GM21576 (cell line): ENCODE measurements at regions not wholly inside any gene's neighbourhood (a gene's known extent, or its start where the extent isn't known, plus 50 kb on each side); places are given as distances from the start of the nearest gene placed in this dataset.
"Not testable (repeated sequence)": the region's sequence is repeated elsewhere in the genome, so short reads cannot be mapped to it uniquely, and the experiment has no call there.

Source experiments
- ATAC-seq: cut with Tn5 transposase; IDR thresholded peaks from one replicate; pipeline ENCODE4 v1.9.1; 2021; ENCODE audit warnings: mild to moderate bottlenecking, moderate library complexity; ENCODE audit not compliant: unreplicated experiment

GRCh38 chr13:73815796-73816195 lies 318.4 kb downstream of the KLF12 start:
- ATAC-seq, result no peak

GRCh38 chr13:73810647-73811046 lies 323.6 kb downstream of the KLF12 start:
- ATAC-seq, result no peak

DNA sequence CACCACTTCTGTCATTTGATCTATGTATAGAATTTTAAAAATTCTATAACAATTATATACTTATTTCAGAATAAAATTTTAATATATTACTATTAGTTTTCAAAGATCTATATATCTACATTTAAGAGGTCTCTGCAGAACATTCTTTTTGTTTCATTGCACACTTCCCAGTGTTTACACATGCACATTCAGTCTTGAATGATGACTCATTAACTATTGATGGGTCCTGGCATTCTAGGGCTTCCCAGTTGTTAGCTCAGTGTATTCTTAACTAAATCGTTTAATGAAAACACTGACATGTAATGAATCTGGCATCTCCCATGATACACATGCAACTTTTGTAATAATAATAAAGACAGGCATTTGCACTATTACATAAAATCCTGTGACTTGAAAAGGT lies 324.6 kb downstream of the KLF12 start:
- ATAC-seq, result no peak

DNA sequence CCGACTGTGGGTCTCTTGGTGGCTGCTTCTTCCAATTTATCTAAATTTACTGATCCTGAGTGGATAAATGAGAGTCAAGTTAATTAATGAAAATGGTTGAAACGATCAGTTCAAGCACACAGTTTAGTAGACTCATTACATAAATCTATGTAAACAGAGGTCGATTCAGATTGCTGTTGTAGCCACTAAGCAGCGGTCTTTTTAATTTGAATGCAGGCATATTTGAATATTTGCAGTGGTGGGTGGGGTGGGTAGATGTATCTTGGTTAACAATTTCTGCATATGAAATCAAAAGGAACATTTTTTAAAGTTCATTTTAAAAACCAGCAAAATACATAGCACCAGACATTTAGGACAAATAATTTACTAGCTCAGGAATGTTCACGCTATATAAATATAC lies 325.9 kb downstream of the KLF12 start:
- no peak for ATAC-seq

GRCh38 chr13:73805326-73805958 lies 328.8 kb downstream of the KLF12 start:
- ATAC-seq, result not testable (repeated sequence)

- ATAC-seq, result no peak
These were observed 330.2 kb downstream of the KLF12 start for GRCh38 chr13:73803997-73804396.

DNA sequence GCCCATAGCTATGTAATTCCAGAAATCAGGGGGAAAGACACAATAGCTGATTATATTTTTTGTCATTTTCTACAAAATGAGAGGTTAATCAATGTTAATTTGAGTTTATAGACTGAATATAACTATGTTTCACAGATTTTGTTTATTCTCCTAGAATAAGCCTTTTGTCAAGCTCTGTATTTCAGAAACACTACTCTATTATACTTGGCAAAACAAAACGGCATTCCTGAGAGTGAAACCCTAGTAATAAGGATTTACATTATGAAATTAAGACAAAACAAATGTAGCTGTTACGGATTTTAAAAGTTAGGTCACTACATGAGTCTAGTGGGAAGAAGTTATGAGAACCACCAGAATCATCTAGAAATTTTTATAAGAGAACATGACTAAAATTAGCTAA lies 334.2 kb downstream of the KLF12 start:
- ATAC-seq, result no peak

- no peak for ATAC-seq
These were observed 339.4 kb downstream of the KLF12 start for GRCh38 chr13:73794755-73795154.

- no peak for ATAC-seq
These were observed 340.8 kb downstream of the KLF12 start for GRCh38 chr13:73793361-73793760.

DNA sequence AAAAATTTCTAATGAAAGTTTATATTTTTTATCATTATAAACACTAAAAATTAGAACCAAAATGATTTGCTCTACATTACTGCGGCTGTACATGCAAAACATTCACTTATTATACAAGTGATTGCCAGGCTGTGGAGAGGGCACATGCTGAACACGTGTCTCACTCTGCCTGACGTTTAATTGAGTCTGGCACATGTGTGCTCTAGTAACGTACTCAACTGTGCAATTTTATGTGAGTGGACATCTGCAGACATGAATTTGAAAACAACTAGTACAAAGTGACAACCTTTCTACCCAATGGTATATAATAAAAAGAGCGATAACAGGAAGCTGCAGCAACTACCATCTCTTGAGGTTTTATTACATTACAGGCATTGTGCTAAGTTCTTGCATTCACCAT lies 341.4 kb downstream of the KLF12 start:
- ATAC-seq, result no peak

DNA sequence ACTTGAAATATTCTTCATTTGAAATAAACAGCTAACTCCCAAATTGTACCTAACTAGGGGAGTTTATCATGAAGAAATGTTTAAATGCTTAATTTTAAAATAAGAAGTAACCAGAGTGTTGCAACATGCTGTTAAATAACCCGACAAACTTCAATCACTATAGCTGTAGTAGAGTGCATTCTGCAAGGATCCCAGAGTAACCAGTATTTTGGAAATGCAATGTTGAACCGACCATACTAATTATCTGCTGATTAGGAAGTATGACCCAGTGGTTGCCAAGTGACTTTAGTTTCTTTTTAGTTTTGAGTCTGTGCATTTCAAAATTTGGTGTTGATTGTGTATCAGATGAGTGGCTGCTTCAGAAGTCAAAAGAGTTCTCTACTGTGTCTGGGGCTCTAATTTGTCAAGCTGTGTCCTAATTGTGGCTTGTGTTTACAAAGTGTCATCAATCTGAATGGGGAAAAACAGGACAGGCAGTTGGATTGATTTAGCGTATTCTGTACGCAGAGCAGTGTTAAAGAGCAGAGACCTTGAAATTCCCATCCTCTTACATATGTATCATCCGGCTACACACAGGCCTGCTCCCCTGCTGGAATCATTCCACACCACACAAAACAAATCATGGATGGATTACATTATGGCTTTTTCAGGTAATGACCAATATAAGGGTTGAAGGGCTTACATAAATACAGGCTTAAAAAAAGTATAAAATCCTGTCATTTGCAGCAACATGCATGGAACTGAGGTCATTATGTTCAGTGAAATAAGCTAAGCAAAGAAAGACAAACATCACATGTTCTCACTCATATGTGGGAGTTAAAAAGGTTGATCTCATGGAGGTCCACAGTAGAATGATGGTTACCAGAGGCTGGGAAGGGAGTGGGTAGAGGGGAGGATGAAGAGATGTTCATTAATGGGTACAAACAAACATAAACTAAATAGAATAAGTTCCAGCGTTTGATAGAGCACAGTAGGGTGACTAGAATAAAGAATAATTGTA lies 351.5 kb downstream of the KLF12 start:
- no peak for ATAC-seq

DNA sequence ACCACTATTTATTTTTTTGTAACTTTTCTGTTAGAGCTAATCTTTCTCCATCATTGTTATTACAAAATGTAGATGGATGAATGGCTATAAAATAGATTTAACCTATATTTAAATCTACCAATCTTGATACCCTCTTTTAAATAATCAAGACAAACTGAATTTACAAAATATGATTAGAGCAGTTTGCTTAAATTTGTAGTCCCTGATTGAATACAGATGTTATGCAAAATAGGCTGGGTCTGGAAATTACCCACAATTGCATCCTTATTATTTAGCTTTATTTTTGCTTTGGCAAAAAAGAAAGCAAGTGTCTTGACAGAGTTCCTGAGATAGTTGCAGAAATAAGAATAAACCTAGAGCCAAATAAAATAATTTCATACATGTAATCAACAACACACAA lies 352.8 kb downstream of the KLF12 start:
- ATAC-seq, result no peak

GRCh38 chr13:73779881-73780280 lies 354.3 kb downstream of the KLF12 start:
- no peak for ATAC-seq

- ATAC-seq, result no peak
These were observed 355.9 kb downstream of the KLF12 start for GRCh38 chr13:73778242-73778864.

DNA sequence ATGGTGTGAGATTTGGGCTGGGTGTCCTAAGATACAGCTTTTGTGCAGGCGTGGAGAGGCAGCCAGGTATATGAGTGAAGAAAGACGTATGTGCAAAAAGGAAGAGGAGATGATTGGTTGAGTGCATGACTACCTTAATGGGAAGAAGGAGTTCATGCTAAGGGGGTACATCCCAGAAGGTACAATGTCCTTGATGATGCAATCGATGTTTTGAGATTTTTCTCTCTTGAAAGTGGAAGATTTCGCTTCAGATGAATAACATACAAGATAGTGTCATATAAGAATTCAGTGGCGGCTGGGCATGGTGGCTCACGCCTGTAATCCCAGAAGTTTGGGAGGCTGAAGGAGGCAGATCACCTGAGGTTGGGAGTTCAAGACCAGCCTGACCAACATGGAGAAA lies 357.1 kb downstream of the KLF12 start:
- no peak for ATAC-seq

DNA sequence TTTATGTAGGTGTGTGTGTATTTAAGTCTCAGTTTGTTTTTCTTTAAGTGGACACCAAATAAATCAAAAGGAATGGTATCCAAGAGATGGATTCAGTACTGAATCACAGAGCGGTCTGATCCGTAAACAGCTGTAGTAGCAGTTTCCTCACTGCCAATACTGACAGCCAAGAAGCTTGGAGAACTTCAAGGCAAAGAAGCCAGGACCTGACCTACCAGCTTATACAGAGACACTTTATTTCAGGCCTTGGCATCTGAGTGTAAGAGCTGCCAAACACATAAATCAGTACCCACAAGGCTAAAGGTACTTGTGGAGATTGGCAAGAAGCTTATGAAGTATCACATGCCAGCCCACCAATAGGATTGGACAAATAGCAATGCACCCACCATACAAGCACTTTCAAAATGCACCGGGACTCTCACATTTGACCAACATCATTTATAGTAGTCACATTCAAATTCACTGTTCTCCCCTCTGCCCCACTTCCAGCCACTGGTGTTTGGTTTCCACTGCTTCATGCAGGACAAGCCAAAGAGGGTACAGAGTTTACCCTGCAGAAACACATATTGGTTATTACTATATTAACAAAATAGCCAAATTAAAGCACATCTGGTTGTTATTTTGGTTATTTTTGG lies 357.9 kb downstream of the KLF12 start:
- ATAC-seq, result no peak

GRCh38 chr13:73773168-73773549 lies 361.0 kb downstream of the KLF12 start:
- no peak for ATAC-seq

GRCh38 chr13:73772449-73773167 lies 361.6 kb downstream of the KLF12 start:
- no peak for ATAC-seq

- no peak for ATAC-seq
These were observed 366.4 kb downstream of the KLF12 start for GRCh38 chr13:73767747-73768315.

DNA sequence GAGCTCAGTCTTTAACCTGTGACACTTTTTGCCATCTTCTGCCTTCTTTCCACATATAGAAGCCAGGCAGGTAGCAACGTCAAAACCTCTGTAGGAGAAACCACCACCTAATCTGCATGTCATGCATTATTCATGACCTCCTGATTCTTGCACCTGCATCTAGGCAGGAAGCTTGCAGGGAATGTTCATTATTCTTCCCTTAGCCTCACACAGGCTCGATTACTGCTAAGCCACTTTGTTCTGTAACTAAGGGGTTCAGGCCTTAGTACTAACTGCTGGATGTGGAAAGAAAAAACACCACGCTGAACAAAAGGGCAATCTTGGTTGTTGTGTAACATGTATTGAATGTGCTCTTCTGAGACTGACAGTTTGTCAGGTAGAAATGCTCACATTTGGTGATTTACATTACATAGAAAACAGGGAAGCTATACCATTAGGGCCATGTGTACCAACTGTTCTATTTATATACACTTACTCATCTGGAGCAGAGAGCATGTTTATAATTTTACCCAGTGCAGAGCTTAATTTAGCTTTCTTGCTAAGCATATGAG lies 366.9 kb downstream of the KLF12 start:
- ATAC-seq, result no peak
